ENCODE measurements at regions not wholly inside any gene's neighbourhood (a gene's known extent, or its start where the extent isn't known, plus 50 kb on each side); places are given as distances from the start of the nearest gene placed in this dataset.

- peak in 1 of 5 donors; percentile 10 for DNase-seq
- no peak overlapping the region for H3K9ac ChIP-seq (ENCODE audit: low read length in 3 of 3)
- FAIRE-seq = no peak
- no peaks in the 10 kb centered on the region for H3K27me3 ChIP-seq (ENCODE audit: control insufficient read depth, insufficient read depth, low read length)
- no peaks in the 10 kb centered on the region for H3K9me3 ChIP-seq (ENCODE audit: control insufficient read depth in 2 of 3, insufficient read depth in 1 of 3, low read length in 3 of 3)
- no peak for TF ChIP-seq CTCF (IDR thresholded peaks at IDR 0.05; ENCODE audit: borderline replicate concordance, extremely low read depth, insufficient read depth)
- H3K4me3 ChIP-seq (ENCODE audit: low read length in 3 of 3) = no peak overlapping the region
- H3K36me3 ChIP-seq (ENCODE audit: control insufficient read depth in 2 of 3, insufficient read depth in 3 of 3, low read length in 3 of 3) = no peaks in the 10 kb centered on the region
- intact Hi-C loops (cut with DNase I) = no loop called here
- no peaks in the 10 kb centered on the region for H3K4me1 ChIP-seq (ENCODE audit: control insufficient read depth in 2 of 3, insufficient read depth in 2 of 3, low read depth in 1 of 3, low read length in 3 of 3)
- H3K27ac ChIP-seq (ENCODE audit: low read depth in 2 of 2, low read length in 2 of 2) = no peak overlapping the region
These were observed 193.2 kb downstream of the MEX3B start for GRCh38 chr15:81852411-81853149.

- Histone ChIP-seq H3K4me1 (ENCODE audit: control insufficient read depth in 2 of 3, insufficient read depth in 2 of 3, low read depth in 1 of 3, low read length in 3 of 3) (no peaks in the 10 kb centered on the region), H3K4me3 (ENCODE audit: low read length in 3 of 3) (no peak overlapping the region), H3K27me3 (ENCODE audit: control insufficient read depth, insufficient read depth, low read length) (no peaks in the 10 kb centered on the region), H3K27ac (ENCODE audit: low read depth in 2 of 2, low read length in 2 of 2) (no peak overlapping the region), H3K9ac (ENCODE audit: low read length in 3 of 3) (no peak overlapping the region), H3K9me3 (ENCODE audit: control insufficient read depth in 2 of 3, insufficient read depth in 1 of 3, low read length in 3 of 3) (no peaks in the 10 kb centered on the region), H3K36me3 (ENCODE audit: control insufficient read depth in 2 of 3, insufficient read depth in 3 of 3, low read length in 3 of 3) (no peaks in the 10 kb centered on the region)
- TF ChIP-seq CTCF (IDR thresholded peaks at IDR 0.05; ENCODE audit: borderline replicate concordance, extremely low read depth, insufficient read depth) = no peak
- FAIRE-seq = no peak
- intact Hi-C loops (cut with DNase I) = no loop called here
- DNase-seq = no peak
These were observed 194.1 kb downstream of the MEX3B start for GRCh38 chr15:81851757-81852156.

DNA sequence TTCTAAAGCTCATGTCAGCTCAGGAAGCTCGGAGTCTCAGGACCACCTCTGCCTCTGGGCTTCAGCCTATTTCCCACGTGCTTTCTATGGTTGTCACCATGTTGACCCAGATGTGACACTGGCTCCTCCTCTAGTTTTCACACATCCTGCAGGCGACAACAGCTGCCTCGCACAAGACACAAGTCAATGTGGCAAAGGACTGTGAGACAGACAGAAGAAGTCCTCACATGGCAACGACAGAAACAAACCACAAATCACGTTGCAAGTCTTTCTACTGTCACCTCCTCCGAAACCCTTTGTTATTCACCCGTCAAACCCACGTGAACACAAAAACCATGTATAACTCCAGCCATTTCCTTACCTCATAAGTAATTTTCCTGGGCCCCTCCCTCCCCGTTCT is 194.5 kb downstream of the MEX3B start:
- intact Hi-C loops (cut with DNase I) = no loop called here
- H3K9ac ChIP-seq (ENCODE audit: low read length in 3 of 3) = no peak overlapping the region
- FAIRE-seq (no peak), DNase-seq (no peak)
- no peak for TF ChIP-seq CTCF (IDR thresholded peaks at IDR 0.05; ENCODE audit: borderline replicate concordance, extremely low read depth, insufficient read depth)
- no peaks in the 10 kb centered on the region for H3K9me3 ChIP-seq (ENCODE audit: control insufficient read depth in 2 of 3, insufficient read depth in 1 of 3, low read length in 3 of 3)
- H3K4me1 ChIP-seq (ENCODE audit: control insufficient read depth in 2 of 3, insufficient read depth in 2 of 3, low read depth in 1 of 3, low read length in 3 of 3) = no peaks in the 10 kb centered on the region
- no peaks in the 10 kb centered on the region for H3K27me3 ChIP-seq (ENCODE audit: control insufficient read depth, insufficient read depth, low read length)
- no peak overlapping the region for H3K4me3 ChIP-seq (ENCODE audit: low read length in 3 of 3)
- H3K27ac ChIP-seq (ENCODE audit: low read depth in 2 of 2, low read length in 2 of 2) = no peak overlapping the region
- H3K36me3 ChIP-seq (ENCODE audit: control insufficient read depth in 2 of 3, insufficient read depth in 3 of 3, low read length in 3 of 3) = no peaks in the 10 kb centered on the region

- DNase-seq (no peak), FAIRE-seq (no peak)
- Histone ChIP-seq H3K27me3 (ENCODE audit: control insufficient read depth, insufficient read depth, low read length) (no peaks in the 10 kb centered on the region), H3K36me3 (ENCODE audit: control insufficient read depth in 2 of 3, insufficient read depth in 3 of 3, low read length in 3 of 3) (no peaks in the 10 kb centered on the region), H3K4me1 (ENCODE audit: control insufficient read depth in 2 of 3, insufficient read depth in 2 of 3, low read depth in 1 of 3, low read length in 3 of 3) (no peaks in the 10 kb centered on the region), H3K4me3 (ENCODE audit: low read length in 3 of 3) (no peak overlapping the region), H3K27ac (ENCODE audit: low read depth in 2 of 2, low read length in 2 of 2) (no peak overlapping the region), H3K9ac (ENCODE audit: low read length in 3 of 3) (no peak overlapping the region), H3K9me3 (ENCODE audit: control insufficient read depth in 2 of 3, insufficient read depth in 1 of 3, low read length in 3 of 3) (no peaks in the 10 kb centered on the region)
- TF ChIP-seq CTCF (IDR thresholded peaks at IDR 0.05; ENCODE audit: borderline replicate concordance, extremely low read depth, insufficient read depth) = no peak
- intact Hi-C loops (cut with DNase I) = no loop called here
These were observed 196.5 kb downstream of the MEX3B start for GRCh38 chr15:81849289-81849688.

Data from kidney (tissue), 13 donors.